ENCODE measurements at regions not wholly inside any gene's neighbourhood (a gene's known extent, or its start where the extent isn't known, plus 50 kb on each side); places are given as distances from the start of the nearest gene placed in this dataset.

DNA sequence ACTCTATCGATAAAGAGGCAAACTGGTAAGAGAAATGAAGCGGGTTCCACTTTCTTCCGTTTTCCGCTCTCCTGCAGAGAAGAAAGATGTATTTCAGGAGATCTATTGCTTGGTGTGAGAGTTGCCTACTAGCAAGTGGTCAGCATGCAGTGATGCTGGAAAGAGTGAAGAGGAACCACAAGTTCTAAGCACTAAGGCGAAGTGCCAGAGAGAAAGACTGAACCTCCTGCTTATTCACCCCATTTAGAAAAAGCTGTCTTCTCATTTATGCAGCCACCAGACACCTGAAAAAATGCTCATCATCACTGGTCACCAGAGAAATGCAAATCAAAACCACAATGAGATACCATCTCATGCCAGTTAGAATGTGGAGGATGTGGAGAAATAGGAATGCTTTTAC, 78.7 kb upstream of the GPC6 start:
- Histone ChIP-seq H3K27ac (replicated peaks; ENCODE audit: low read length) (no peak overlapping the region), H3K18ac (ENCODE audit: low read length) (no peak overlapping the region), H4K8ac (ENCODE audit: low read depth, low read length) (no peak overlapping the region), H3K4me1 (ENCODE audit: control insufficient read depth in 2 of 2, insufficient read depth in 1 of 2, low read depth in 1 of 2, low read length in 2 of 2) (peaks cover 0 to 4% of the 10 kb centered on the region in 2 donors), H2AK5ac (ENCODE audit: low read depth, low read length) (no peak overlapping the region), H2AFZ (ENCODE audit: low read length) (no peak overlapping the region), H2BK120ac (ENCODE audit: low read depth, low read length) (no peak overlapping the region), H3K27me3 (ENCODE audit: control insufficient read depth in 3 of 3, insufficient read depth in 3 of 3, low read depth in 1 of 3, low read length in 3 of 3) (no peaks in the 10 kb centered on the region), H3K79me1 (ENCODE audit: low read depth, low read length) (no peaks in the 10 kb centered on the region), H3K4ac (ENCODE audit: low read length) (no peak overlapping the region), H3K4me3 (ENCODE audit: low read length in 2 of 2) (no peak overlapping the region), H3K14ac (ENCODE audit: low read length) (no peak overlapping the region), H4K91ac (ENCODE audit: low read depth, low read length, poor library complexity) (no peak overlapping the region), H2BK12ac (ENCODE audit: low read length) (no peak overlapping the region), H3K9me3 (replicated peaks in 1 of 2; ENCODE audit: control insufficient read depth in 2 of 2, insufficient read depth in 1 of 2, low read depth in 1 of 2, low read length in 2 of 2) (no peaks in the 10 kb centered on the region), H3K4me2 (ENCODE audit: insufficient read depth, low read length, poor library complexity, severe bottlenecking) (no peak overlapping the region), H3K36me3 (replicated peaks in 1 of 2; ENCODE audit: control insufficient read depth in 2 of 2, insufficient read depth in 2 of 2, low read length in 2 of 2) (no peaks in the 10 kb centered on the region), H2BK5ac (ENCODE audit: low read length) (no peak overlapping the region), H3K9ac (ENCODE audit: low read depth, low read length, poor library complexity) (no peak overlapping the region), H3K23ac (ENCODE audit: low read depth, low read length, poor library complexity) (no peak overlapping the region), H2BK15ac (ENCODE audit: low read length) (no peak overlapping the region)
- no peak for DNase-seq (ENCODE audit: low spot score)
- WGBS, 2 donors (ENCODE audit: extremely low coverage in 2 of 2, insufficient read length in 2 of 2, insufficient replicate concordance in 1 of 2), result no CpG with 5 or more reads among the region's 5 CpGs

DNA sequence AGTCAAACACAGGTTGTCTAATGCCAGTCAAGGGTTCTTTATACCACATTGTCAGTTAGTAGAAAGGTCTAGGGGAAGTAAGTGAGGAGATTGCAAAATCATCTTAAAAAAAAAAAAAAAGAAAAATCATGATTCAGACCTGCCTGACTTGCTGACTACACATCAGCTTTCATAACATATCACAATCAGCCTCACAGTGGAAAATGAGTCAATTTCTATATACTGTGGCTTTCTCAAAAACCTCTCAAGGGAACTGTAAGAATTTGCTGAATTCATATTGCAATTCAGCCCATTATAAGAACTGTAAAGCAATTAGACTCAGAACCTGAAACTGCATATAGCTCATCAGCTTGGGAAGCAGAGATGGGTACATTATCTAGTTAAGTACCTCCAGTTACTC, 75.3 kb upstream of the GPC6 start:
- Histone ChIP-seq H2BK15ac (ENCODE audit: low read length) (no peak overlapping the region), H3K4me2 (ENCODE audit: insufficient read depth, low read length, poor library complexity, severe bottlenecking) (no peak overlapping the region), H3K4me1 (ENCODE audit: control insufficient read depth in 2 of 2, insufficient read depth in 1 of 2, low read depth in 1 of 2, low read length in 2 of 2) (peaks cover 0 to 4% of the 10 kb centered on the region in 2 donors), H3K9me3 (replicated peaks in 1 of 2; ENCODE audit: control insufficient read depth in 2 of 2, insufficient read depth in 1 of 2, low read depth in 1 of 2, low read length in 2 of 2) (no peaks in the 10 kb centered on the region), H3K27ac (replicated peaks; ENCODE audit: low read length) (no peak overlapping the region), H2BK120ac (ENCODE audit: low read depth, low read length) (no peak overlapping the region), H3K36me3 (replicated peaks in 1 of 2; ENCODE audit: control insufficient read depth in 2 of 2, insufficient read depth in 2 of 2, low read length in 2 of 2) (no peaks in the 10 kb centered on the region), H3K14ac (ENCODE audit: low read length) (no peak overlapping the region), H2BK12ac (ENCODE audit: low read length) (no peak overlapping the region), H3K9ac (ENCODE audit: low read depth, low read length, poor library complexity) (no peak overlapping the region), H3K27me3 (ENCODE audit: control insufficient read depth in 3 of 3, insufficient read depth in 3 of 3, low read depth in 1 of 3, low read length in 3 of 3) (no peaks in the 10 kb centered on the region), H3K79me1 (ENCODE audit: low read depth, low read length) (no peaks in the 10 kb centered on the region), H3K23ac (ENCODE audit: low read depth, low read length, poor library complexity) (no peak overlapping the region), H2AFZ (ENCODE audit: low read length) (no peak overlapping the region), H3K18ac (ENCODE audit: low read length) (no peak overlapping the region), H4K8ac (ENCODE audit: low read depth, low read length) (no peak overlapping the region), H2AK5ac (ENCODE audit: low read depth, low read length) (no peak overlapping the region), H3K4me3 (ENCODE audit: low read length in 2 of 2) (no peak overlapping the region), H3K4ac (ENCODE audit: low read length) (no peak overlapping the region), H4K91ac (ENCODE audit: low read depth, low read length, poor library complexity) (no peak overlapping the region), H2BK5ac (ENCODE audit: low read length) (no peak overlapping the region)
- DNase-seq (ENCODE audit: low spot score), result no peak

DNA sequence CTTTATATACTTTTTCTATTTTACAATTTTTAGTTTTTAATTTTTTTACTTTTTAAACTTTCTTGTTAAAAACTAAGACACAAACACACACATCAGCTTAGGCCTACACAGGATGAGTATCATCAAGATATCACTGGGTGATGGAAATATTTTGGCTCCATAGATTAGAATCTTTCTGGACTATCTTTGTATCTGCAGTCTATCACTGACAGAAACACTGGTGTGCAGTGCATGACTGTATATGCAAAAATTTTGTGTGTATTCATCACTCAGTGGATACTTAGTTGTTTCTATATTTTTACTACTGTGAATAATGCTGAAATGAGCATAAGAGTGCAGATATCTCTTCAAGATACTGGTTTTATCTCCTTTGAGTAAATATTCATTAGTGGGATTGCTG, 68.0 kb upstream of the GPC6 start:
- Histone ChIP-seq H3K79me1 (ENCODE audit: low read depth, low read length) (no peaks in the 10 kb centered on the region), H3K27ac (replicated peaks; ENCODE audit: low read length) (no peak overlapping the region), H3K23ac (ENCODE audit: low read depth, low read length, poor library complexity) (no peak overlapping the region), H3K4me1 (ENCODE audit: control insufficient read depth in 2 of 2, insufficient read depth in 1 of 2, low read depth in 1 of 2, low read length in 2 of 2) (no peaks in the 10 kb centered on the region), H3K9me3 (replicated peaks in 1 of 2; ENCODE audit: control insufficient read depth in 2 of 2, insufficient read depth in 1 of 2, low read depth in 1 of 2, low read length in 2 of 2) (no peaks in the 10 kb centered on the region), H2BK120ac (ENCODE audit: low read depth, low read length) (no peak overlapping the region), H3K27me3 (ENCODE audit: control insufficient read depth in 3 of 3, insufficient read depth in 3 of 3, low read depth in 1 of 3, low read length in 3 of 3) (no peaks in the 10 kb centered on the region), H3K14ac (ENCODE audit: low read length) (no peak overlapping the region), H3K4me2 (ENCODE audit: insufficient read depth, low read length, poor library complexity, severe bottlenecking) (no peak overlapping the region), H4K8ac (ENCODE audit: low read depth, low read length) (no peak overlapping the region), H2AFZ (ENCODE audit: low read length) (no peak overlapping the region), H2AK5ac (ENCODE audit: low read depth, low read length) (no peak overlapping the region), H3K4ac (ENCODE audit: low read length) (no peak overlapping the region), H3K9ac (ENCODE audit: low read depth, low read length, poor library complexity) (no peak overlapping the region), H3K4me3 (ENCODE audit: low read length in 2 of 2) (no peak overlapping the region), H2BK5ac (ENCODE audit: low read length) (no peak overlapping the region), H3K36me3 (replicated peaks in 1 of 2; ENCODE audit: control insufficient read depth in 2 of 2, insufficient read depth in 2 of 2, low read length in 2 of 2) (no peaks in the 10 kb centered on the region), H3K18ac (ENCODE audit: low read length) (no peak overlapping the region), H2BK12ac (ENCODE audit: low read length) (no peak overlapping the region), H4K91ac (ENCODE audit: low read depth, low read length, poor library complexity) (no peak overlapping the region), H2BK15ac (ENCODE audit: low read length) (no peak overlapping the region)
- DNase-seq (ENCODE audit: low spot score), result no peak

DNA sequence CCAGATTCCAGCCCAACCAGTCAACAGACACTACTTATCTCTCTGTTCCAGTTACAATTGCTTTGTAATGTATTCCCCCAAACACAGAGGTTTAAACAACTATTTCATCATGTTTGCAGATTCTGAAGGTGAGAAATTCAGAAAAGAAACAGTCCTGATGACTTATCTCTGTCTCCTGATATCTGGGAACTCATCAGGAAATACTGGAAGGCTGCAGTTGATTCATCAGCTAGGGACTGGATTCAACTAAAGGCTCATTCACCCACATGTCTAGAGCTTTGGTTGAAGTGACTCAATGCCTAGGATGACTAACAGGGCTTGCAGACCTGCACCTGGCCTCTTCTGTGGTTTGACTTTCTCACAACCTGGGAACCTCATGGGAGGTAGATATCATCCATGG, 56.6 kb upstream of the GPC6 start:
- Histone ChIP-seq H2BK12ac (ENCODE audit: low read length) (no peak overlapping the region), H2BK15ac (ENCODE audit: low read length) (no peak overlapping the region), H3K9me3 (replicated peaks in 1 of 2; ENCODE audit: control insufficient read depth in 2 of 2, insufficient read depth in 1 of 2, low read depth in 1 of 2, low read length in 2 of 2) (no peaks in the 10 kb centered on the region), H3K4me3 (ENCODE audit: low read length in 2 of 2) (no peak overlapping the region), H3K4me2 (ENCODE audit: insufficient read depth, low read length, poor library complexity, severe bottlenecking) (no peak overlapping the region), H3K79me1 (ENCODE audit: low read depth, low read length) (no peaks in the 10 kb centered on the region), H3K27me3 (ENCODE audit: control insufficient read depth in 3 of 3, insufficient read depth in 3 of 3, low read depth in 1 of 3, low read length in 3 of 3) (no peaks in the 10 kb centered on the region), H2BK5ac (ENCODE audit: low read length) (no peak overlapping the region), H2AFZ (ENCODE audit: low read length) (no peak overlapping the region), H4K8ac (ENCODE audit: low read depth, low read length) (no peak overlapping the region), H3K9ac (ENCODE audit: low read depth, low read length, poor library complexity) (no peak overlapping the region), H3K18ac (ENCODE audit: low read length) (no peak overlapping the region), H3K36me3 (replicated peaks in 1 of 2; ENCODE audit: control insufficient read depth in 2 of 2, insufficient read depth in 2 of 2, low read length in 2 of 2) (no peaks in the 10 kb centered on the region), H3K14ac (ENCODE audit: low read length) (no peak overlapping the region), H4K91ac (ENCODE audit: low read depth, low read length, poor library complexity) (no peak overlapping the region), H3K4ac (ENCODE audit: low read length) (no peak overlapping the region), H2BK120ac (ENCODE audit: low read depth, low read length) (no peak overlapping the region), H2AK5ac (ENCODE audit: low read depth, low read length) (no peak overlapping the region), H3K27ac (replicated peaks; ENCODE audit: low read length) (no peak overlapping the region), H3K4me1 (ENCODE audit: control insufficient read depth in 2 of 2, insufficient read depth in 1 of 2, low read depth in 1 of 2, low read length in 2 of 2) (no peaks in the 10 kb centered on the region), H3K23ac (ENCODE audit: low read depth, low read length, poor library complexity) (no peak overlapping the region)
- DNase-seq (ENCODE audit: low spot score), result no peak

All from neuronal stem cell (in vitro differentiated cells).